ENCODE measurements at regions not wholly inside any gene's neighbourhood (a gene's known extent, or its start where the extent isn't known, plus 50 kb on each side); places are given as distances from the start of the nearest gene placed in this dataset.

DNA sequence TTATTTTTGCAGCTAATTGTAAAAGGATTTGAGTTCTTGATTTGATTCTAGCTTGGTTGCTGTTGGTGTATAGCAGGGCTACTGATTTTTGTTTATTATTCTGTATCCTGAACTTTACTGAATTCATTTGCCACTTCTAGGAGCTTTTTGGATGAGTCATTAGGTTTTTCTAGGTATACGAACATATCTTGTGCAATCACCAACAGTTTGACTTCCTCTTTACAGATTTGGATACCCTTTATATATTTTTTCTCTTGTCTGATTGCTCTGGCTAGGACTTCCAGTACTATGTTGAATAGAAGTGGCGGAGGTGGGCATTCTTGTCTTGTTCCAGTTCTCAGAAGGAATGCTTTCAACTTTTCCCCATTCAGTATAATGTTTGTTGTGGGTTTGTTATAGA lies 210.8 kb downstream of the FGF10 start:
- no peak overlapping the region for H3K4me3 ChIP-seq
- H3K4me1 ChIP-seq, result no peaks in the 10 kb centered on the region
- H3K9me3 ChIP-seq, result no peaks in the 10 kb centered on the region
- no peak overlapping the region for H3K27ac ChIP-seq
- ATAC-seq (no peak), DNase-seq (ENCODE audit: low read depth in 1 of 2, low spot score in 1 of 2) (no peak), FAIRE-seq (no peak)
- WGBS (ENCODE audit: missing lambda C conversion rate), result 9% methylated on average over 2 of the region's 2 CpGs
- no peak overlapping the region for H3K4me2 ChIP-seq
- TF ChIP-seq MAFK (IDR thresholded peaks at IDR 0.05; ENCODE audit: partially characterized antibody), result no peak
- no peak for TF ChIP-seq ATOH8 (CRISPR knock-in tag; IDR thresholded peaks at IDR 0.05; ENCODE audit: low read depth)
- TF ChIP-seq ELK1 (IDR thresholded peaks at IDR 0.05; ENCODE audit: low read depth, low read length), result no peak
- TF ChIP-seq RAD21 (conservative IDR thresholded peaks at IDR 0.05 in 1 of 2, IDR thresholded peaks at IDR 0.05 in 1 of 2), result no peak
- no peak for TF ChIP-seq ZFP36 (IDR thresholded peaks at IDR 0.05; ENCODE audit: borderline replicate concordance, partially characterized antibody)
- no peak for TF ChIP-seq TP53 (CRISPR knock-in tag; IDR thresholded peaks at IDR 0.05)
- no peak for TF ChIP-seq ZC3H11A (IDR thresholded peaks at IDR 0.05)
- TF ChIP-seq GATA3 (IDR thresholded peaks at IDR 0.05; ENCODE audit: borderline replicate concordance), result no peak
- no peak for TF ChIP-seq ESRRA (IDR thresholded peaks at IDR 0.05; ENCODE audit: borderline replicate concordance, low read length)
- no peak for TF ChIP-seq HOXB5 (CRISPR knock-in tag; IDR thresholded peaks at IDR 0.05)
- TF ChIP-seq CHD2 (IDR thresholded peaks at IDR 0.05; ENCODE audit: low read length, partially characterized antibody), result no peak
- CTCF ChIA-PET, result no interaction called here
- POLR2A ChIA-PET, result no interaction called here

- Histone ChIP-seq H3K4me1 (no peaks in the 10 kb centered on the region), H3K4me2 (no peak overlapping the region), H3K27ac (no peak overlapping the region), H3K9me3 (no peaks in the 10 kb centered on the region; the same call in 2 of the 3 replicates), H3K4me3 (no peak overlapping the region)
- TF ChIP-seq, protein P1, sequence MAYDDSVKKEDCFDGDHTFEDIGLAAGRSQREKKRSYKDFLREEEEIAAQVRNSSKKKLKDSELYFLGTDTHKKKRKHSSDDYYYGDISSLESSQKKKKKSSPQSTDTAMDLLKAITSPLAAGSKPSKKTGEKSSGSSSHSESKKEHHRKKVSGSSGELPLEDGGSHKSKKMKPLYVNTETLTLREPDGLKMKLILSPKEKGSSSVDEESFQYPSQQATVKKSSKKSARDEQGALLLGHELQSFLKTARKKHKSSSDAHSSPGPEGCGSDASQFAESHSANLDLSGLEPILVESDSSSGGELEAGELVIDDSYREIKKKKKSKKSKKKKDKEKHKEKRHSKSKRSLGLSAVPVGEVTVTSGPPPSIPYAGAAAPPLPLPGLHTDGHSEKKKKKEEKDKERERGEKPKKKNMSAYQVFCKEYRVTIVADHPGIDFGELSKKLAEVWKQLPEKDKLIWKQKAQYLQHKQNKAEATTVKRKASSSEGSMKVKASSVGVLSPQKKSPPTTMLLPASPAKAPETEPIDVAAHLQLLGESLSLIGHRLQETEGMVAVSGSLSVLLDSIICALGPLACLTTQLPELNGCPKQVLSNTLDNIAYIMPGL (CRISPR knock-in tag; IDR thresholded peaks at IDR 0.05; ENCODE audit: borderline replicate concordance), result no peak
- no peak for TF ChIP-seq KDM1A (IDR thresholded peaks at IDR 0.05; ENCODE audit: low read depth)
- no peak for TF ChIP-seq FOSL2 (IDR thresholded peaks at IDR 0.05)
- no peak for TF ChIP-seq FOSL2 (CRISPR knock-in tag; IDR thresholded peaks at IDR 0.05)
- TF ChIP-seq, protein P2, sequence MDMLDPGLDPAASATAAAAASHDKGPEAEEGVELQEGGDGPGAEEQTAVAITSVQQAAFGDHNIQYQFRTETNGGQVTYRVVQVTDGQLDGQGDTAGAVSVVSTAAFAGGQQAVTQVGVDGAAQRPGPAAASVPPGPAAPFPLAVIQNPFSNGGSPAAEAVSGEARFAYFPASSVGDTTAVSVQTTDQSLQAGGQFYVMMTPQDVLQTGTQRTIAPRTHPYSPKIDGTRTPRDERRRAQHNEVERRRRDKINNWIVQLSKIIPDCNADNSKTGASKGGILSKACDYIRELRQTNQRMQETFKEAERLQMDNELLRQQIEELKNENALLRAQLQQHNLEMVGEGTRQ (IDR thresholded peaks at IDR 0.05), result no peak
- no peak for TF ChIP-seq ZSCAN20 (CRISPR knock-in tag; IDR thresholded peaks at IDR 0.05)
- no peak for TF ChIP-seq KDM5A (IDR thresholded peaks at IDR 0.05)
- no peak for TF ChIP-seq PHF8 (IDR thresholded peaks at IDR 0.05; ENCODE audit: borderline replicate concordance, low read depth)
- TF ChIP-seq POLR2A (IDR thresholded peaks at IDR 0.05; ENCODE audit: low read length), result no peak
- TF ChIP-seq CEBPB (IDR thresholded peaks at IDR 0.05), result no peak
- no peak for TF ChIP-seq EHF (CRISPR knock-in tag; IDR thresholded peaks at IDR 0.05)
- TF ChIP-seq RCOR1 (IDR thresholded peaks at IDR 0.05; ENCODE audit: low read depth, low read length), result no peak
- FAIRE-seq (no peak), DNase-seq (ENCODE audit: low read depth in 1 of 2, low spot score in 1 of 2) (no peak), ATAC-seq (no peak)
- ChIA-PET CTCF (interaction anchor here (0.7 kb wide), 1 partner anchor 300 kb away, joined by 3 read pairs; no protein-coding TSS in a partner anchor), POLR2A (no interaction called here)
Measured at GRCh38 chr5:44167540-44167939, 221.7 kb downstream of the FGF10 start.
